ENCODE measurements at regions not wholly inside any gene's neighbourhood (a gene's known extent, or its start where the extent isn't known, plus 50 kb on each side); places are given as distances from the start of the nearest gene placed in this dataset.

GRCh38 chr18:57931038-57931437, 113.0 kb upstream of the NEDD4L start:
- no peak overlapping the region for H3K27ac ChIP-seq (ENCODE audit: low read depth, low read length)
- TF ChIP-seq SRF (IDR thresholded peaks at IDR 0.05; ENCODE audit: low read depth) (no peak), ZBTB33 (IDR thresholded peaks at IDR 0.05; ENCODE audit: extremely low read depth, insufficient replicate concordance, low read length) (no peak), SIN3A (IDR thresholded peaks at IDR 0.05; ENCODE audit: low read depth) (no peak), CBX3 (IDR thresholded peaks at IDR 0.05; ENCODE audit: low read depth) (no peak), POLR2A (IDR thresholded peaks at IDR 0.05; ENCODE audit: borderline replicate concordance, extremely low read depth, insufficient read depth, insufficient read length) (no peak), REST (IDR thresholded peaks at IDR 0.05; ENCODE audit: low read depth) (no peak), EGR1 (IDR thresholded peaks at IDR 0.05; ENCODE audit: low read depth) (no peak), JUND (IDR thresholded peaks at IDR 0.05) (no peak), CTCF (IDR thresholded peaks at IDR 0.05 in 2 of 3, conservative IDR thresholded peaks at IDR 0.05 in 1 of 3; ENCODE audit: borderline replicate concordance in 1 of 3, insufficient read depth in 1 of 3, low read depth in 2 of 3, low read length in 2 of 3) (no peak), ZNF274 (IDR thresholded peaks at IDR 0.05; ENCODE audit: low read depth, low read length) (no peak), ELF1 (IDR thresholded peaks at IDR 0.05; ENCODE audit: borderline replicate concordance, low read depth) (no peak), ATF3 (IDR thresholded peaks at IDR 0.05) (no peak), SP1 (IDR thresholded peaks at IDR 0.05; ENCODE audit: low read depth) (no peak), EZH2 (IDR thresholded peaks at IDR 0.05) (no peak), CEBPB (IDR thresholded peaks at IDR 0.05; ENCODE audit: low read depth) (no peak), YY1 (IDR thresholded peaks at IDR 0.05; ENCODE audit: extremely low read depth, insufficient replicate concordance, low read depth, low read length) (no peak), TCF7L2 (IDR thresholded peaks at IDR 0.05; ENCODE audit: borderline replicate concordance, extremely low read depth, insufficient read depth, insufficient read length) (no peak)
- no peaks in the 10 kb centered on the region for H3K36me3 ChIP-seq (ENCODE audit: control insufficient read depth in 1 of 2, insufficient read depth in 2 of 2, low read length in 2 of 2)
- POLR2A ChIA-PET: no interaction called here
- H3K4me1 ChIP-seq (ENCODE audit: control insufficient read depth in 1 of 2, insufficient read depth in 2 of 2, low read length in 2 of 2): no peaks in the 10 kb centered on the region; a peak in 1 of 4 replicates
- no peak for ATAC-seq
- H3K9me3 ChIP-seq (ENCODE audit: control insufficient read depth in 1 of 2, insufficient read depth in 1 of 2, low read depth in 1 of 2, low read length in 2 of 2): no peaks in the 10 kb centered on the region
- CTCF ChIA-PET: no interaction called here
- no peak overlapping the region for H3K9ac ChIP-seq (ENCODE audit: low read length)
- H3K79me2 ChIP-seq (ENCODE audit: insufficient read depth, low read length): no peaks in the 10 kb centered on the region
- no TSS peak for BruUV-seq (replicated peaks)
- H3K9me2 ChIP-seq (ENCODE audit: insufficient read depth): no peaks in the 10 kb centered on the region
- no peak overlapping the region for H3K4me2 ChIP-seq (ENCODE audit: low read length)
- H2AFZ ChIP-seq (ENCODE audit: low read depth, low read length, poor library complexity, severe bottlenecking): no peak overlapping the region
- no peaks in the 10 kb centered on the region for H4K20me1 ChIP-seq (ENCODE audit: insufficient read depth)
- intact Hi-C loops (cut with micrococcal nuclease): no loop called here
- DNase-seq (ENCODE audit: low read depth, low spot score): no peak
- RAD21 ChIA-PET (ENCODE audit: low non-redundant PET in 1 of 2, low total read pairs in 2 of 2, uncharacterized antibody in 2 of 2, unreplicated experiment in 2 of 2): no interaction called here
- H3K27me3 ChIP-seq (ENCODE audit: insufficient read depth, low read length): no peaks in the 10 kb centered on the region
- no peak overlapping the region for H3K4me3 ChIP-seq (replicated peaks in 1 of 2; ENCODE audit: low read depth in 1 of 2, low read length in 2 of 2)
